Mucosa of descending colon (tissue), 3 donors: ENCODE measurements at regions not wholly inside any gene's neighbourhood (a gene's known extent, or its start where the extent isn't known, plus 50 kb on each side); places are given as distances from the start of the nearest gene placed in this dataset.

Source experiments
- ATAC-seq: fragments of 200-7000 bp; cut with Tn5 transposase; one replicate; pipeline ENCODE4 v1.9.1; 2020; ENCODE audit warnings: mild to moderate bottlenecking, moderate library complexity
- DNase-seq, 3 donors: peaks; one replicate each; pipeline ENCODE4 v3.0.0-alpha.2; 2020
- H3K36me3 ChIP-seq: fragments of 200-600 bp; one replicate; pipeline ENCODE4 v1.8.0; 2021; ENCODE audit warnings: low read depth, mild to moderate bottlenecking
- H3K4me1 ChIP-seq: fragments of 200-600 bp; one replicate; pipeline ENCODE4 v1.8.0; 2021; ENCODE audit warnings: low read depth, mild to moderate bottlenecking
- H3K4me3 ChIP-seq: fragments of 200-600 bp; one replicate; pipeline ENCODE4 v1.8.0; 2021; ENCODE audit warnings: mild to moderate bottlenecking
- H3K9me3 ChIP-seq: fragments of 200-600 bp; one replicate; pipeline ENCODE4 v1.8.0; 2021; ENCODE audit warnings: mild to moderate bottlenecking
- CTCF ChIP-seq: fragments of 200-600 bp; IDR thresholded peaks from one replicate; pipeline ENCODE4 v1.8.0; 2022; ENCODE audit warnings: antibody characterized with exemption, mild to moderate bottlenecking
- intact Hi-C, 2 donors: fragments of 100-400 bp; cut with DNase I in 1 of 2; cut with micrococcal nuclease in 1 of 2; formaldehyde crosslinking; loops; one replicate each; pipeline versions ENCODE4 v1.11.0 to v1.11.1; 2022; cut with DNase I, micrococcal nuclease
- donor health status: DM: no; HTN: no; CAD: no; lungs with moderate emphysema.
- donor health status: DM: no; HTN: no; CAD: no.
- donor health status: DM: no; HTN: yes; CAD: no.

- H3K36me3 ChIP-seq, result no peaks in the 10 kb centered on the region
- TF ChIP-seq CTCF, result no peak
- no peaks in the 10 kb centered on the region for H3K9me3 ChIP-seq
- ATAC-seq (no peak), DNase-seq (no peak)
- intact Hi-C loops, result no loop called here
- no peaks in the 10 kb centered on the region for H3K4me1 ChIP-seq
- H3K4me3 ChIP-seq, result no peak overlapping the region
Observed at GRCh38 chr12:114949058-114949820, 265.3 kb upstream of the TBX3 start.

GRCh38 chr12:114945351-114945750 lies 261.4 kb upstream of the TBX3 start:
- H3K9me3 ChIP-seq, result no peaks in the 10 kb centered on the region
- no peak for DNase-seq
- intact Hi-C loops, result no loop called here

GRCh38 chr12:114944736-114945135 lies 260.8 kb upstream of the TBX3 start:
- DNase-seq (no peak), ATAC-seq (no peak)

More at GRCh38 chr12:114945351-114945750, 261.4 kb upstream of the TBX3 start:
- no peak overlapping the region for H3K4me3 ChIP-seq
- no peaks in the 10 kb centered on the region for H3K4me1 ChIP-seq
- no peaks in the 10 kb centered on the region for H3K36me3 ChIP-seq
- TF ChIP-seq CTCF, result no peak
- no peak for ATAC-seq

GRCh38 chr12:114943601-114944000 lies 259.6 kb upstream of the TBX3 start:
- no peaks in the 10 kb centered on the region for H3K4me1 ChIP-seq
- no peak for ATAC-seq
- H3K36me3 ChIP-seq, result no peaks in the 10 kb centered on the region
- H3K9me3 ChIP-seq, result no peaks in the 10 kb centered on the region
- no peak for DNase-seq
- intact Hi-C loops, result no loop called here
- H3K4me3 ChIP-seq, result no peak overlapping the region
- TF ChIP-seq CTCF, result no peak

More at GRCh38 chr12:114944736-114945135, 260.8 kb upstream of the TBX3 start:
- no peaks in the 10 kb centered on the region for H3K4me1 ChIP-seq
- no peaks in the 10 kb centered on the region for H3K36me3 ChIP-seq
- intact Hi-C loops, result no loop called here
- no peak for TF ChIP-seq CTCF
- no peak overlapping the region for H3K4me3 ChIP-seq
- H3K9me3 ChIP-seq, result no peaks in the 10 kb centered on the region

- TF ChIP-seq CTCF, result no peak
- Histone ChIP-seq H3K36me3 (no peaks in the 10 kb centered on the region), H3K4me1 (no peaks in the 10 kb centered on the region), H3K9me3 (no peaks in the 10 kb centered on the region), H3K4me3 (no peak overlapping the region)
- ATAC-seq, result no peak
- intact Hi-C loops, result no loop called here
- DNase-seq, result no peak
Observed at GRCh38 chr12:114938487-114939210, 254.7 kb upstream of the TBX3 start.
